D721Med (cell line): ENCODE measurements at regions not wholly inside any gene's neighbourhood (a gene's known extent, or its start where the extent isn't known, plus 50 kb on each side); places are given as distances from the start of the nearest gene placed in this dataset.

Experiments
- DNase-seq: peaks from one replicate; pipeline ENCODE4 v3.0.0; 2011; ENCODE audit warnings: low spot score; ENCODE audit not compliant: insufficient read length
- FAIRE-seq: peaks from 2 replicates; lab custom pipeline; 2011; peaks lifted over from hg19 to GRCh38; lab: Jason Lieb, UNC
- CTCF ChIP-seq: IDR thresholded peaks from 2 replicates; pipeline ENCODE4 v1.5.1; 2012; ENCODE audit warnings: mild to moderate bottlenecking, control low read depth; ENCODE audit not compliant: insufficient read depth; ENCODE audit errors: missing control alignments

- TF ChIP-seq CTCF, result no peak
- FAIRE-seq (no peak), DNase-seq (no peak)
Observed at GRCh38 chr10:8439040-8439439, 384.6 kb downstream of the GATA3 start.

DNA sequence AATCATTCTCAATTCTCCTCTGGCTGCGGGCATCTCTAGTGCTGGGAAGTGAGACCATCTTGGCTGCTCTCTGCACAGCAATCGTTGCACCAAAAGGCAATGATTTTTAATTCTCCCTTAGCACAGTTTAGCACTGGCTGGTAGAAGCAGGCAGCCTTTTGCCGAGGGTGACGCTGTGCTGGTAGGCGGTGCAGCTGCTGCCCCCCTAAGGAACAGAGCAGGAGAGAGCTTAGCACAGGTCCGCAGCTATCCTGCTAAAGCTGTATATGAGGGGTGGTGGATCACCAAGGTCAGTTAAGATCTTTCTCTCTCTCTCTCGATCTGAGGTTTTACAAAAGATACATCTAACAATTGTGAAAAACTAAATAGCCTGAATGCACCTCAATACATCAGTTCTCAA lies 390.1 kb downstream of the GATA3 start:
- no peak for DNase-seq
- FAIRE-seq, result no peak
- TF ChIP-seq CTCF, result peak; percentile 28

DNA sequence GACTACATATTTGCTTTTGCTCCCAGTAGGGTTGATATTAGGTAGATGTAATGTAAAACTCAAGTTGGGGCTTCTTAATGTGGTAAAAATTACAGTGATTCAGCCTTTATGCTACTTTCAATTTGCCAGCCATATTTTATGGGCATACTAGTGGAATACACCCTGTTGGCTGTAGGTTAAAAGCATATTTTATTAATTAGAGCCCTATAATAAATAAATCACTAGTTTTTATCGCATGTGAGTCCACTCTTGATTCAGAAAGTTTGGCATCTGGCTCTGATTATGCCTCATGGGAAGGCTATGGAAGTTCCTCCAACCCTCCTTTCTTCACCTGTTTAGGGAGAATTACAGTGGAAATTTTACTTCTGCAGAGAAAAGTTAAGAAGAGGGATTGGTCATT lies 390.9 kb downstream of the GATA3 start:
- DNase-seq (no peak), FAIRE-seq (no peak)

GRCh38 chr10:8449909-8450308 lies 395.4 kb downstream of the GATA3 start:
- no peak for TF ChIP-seq CTCF
- DNase-seq, result no peak
- FAIRE-seq, result no peak

More for the DNA sequence above, 390.9 kb downstream of the GATA3 start:
- no peak for TF ChIP-seq CTCF

GRCh38 chr10:8453587-8453986 lies 399.1 kb downstream of the GATA3 start:
- no peak for DNase-seq
- no peak for FAIRE-seq
- no peak for TF ChIP-seq CTCF

- DNase-seq (no peak), FAIRE-seq (no peak)
- no peak for TF ChIP-seq CTCF
Observed at GRCh38 chr10:8454357-8454756, 399.9 kb downstream of the GATA3 start.

GRCh38 chr10:8455181-8455580 lies 400.7 kb downstream of the GATA3 start:
- FAIRE-seq (no peak), DNase-seq (no peak)
- TF ChIP-seq CTCF, result no peak
